ENCODE measurements at regions not wholly inside any gene's neighbourhood (a gene's known extent, or its start where the extent isn't known, plus 50 kb on each side); places are given as distances from the start of the nearest gene placed in this dataset.

DNA sequence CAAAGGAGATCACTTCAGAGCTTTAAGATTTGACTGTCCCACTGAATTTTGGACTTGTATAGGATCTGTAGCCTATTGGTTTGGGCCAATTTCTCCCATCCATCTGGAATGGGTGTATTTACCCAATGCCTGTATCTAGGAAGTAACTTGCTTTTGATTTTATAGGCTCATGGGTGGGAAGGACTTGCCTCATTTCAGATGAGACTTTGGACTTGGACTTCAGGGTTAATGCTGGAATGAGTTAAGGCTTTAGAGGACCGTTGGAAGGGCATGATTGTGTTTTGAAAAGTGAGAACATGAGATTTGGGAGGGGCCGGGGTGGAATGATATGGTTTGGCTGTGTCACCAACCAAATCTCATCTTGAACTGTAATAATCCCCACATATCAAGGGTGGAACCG, 73.8 kb downstream of the ZNF518B start:
- Histone ChIP-seq H2AK9ac (replicated peaks; ENCODE audit: low read depth, low read length, poor library complexity) (no peak overlapping the region), H2BK15ac (ENCODE audit: low read depth, low read length) (no peak overlapping the region), H3K4me2 (ENCODE audit: low read depth, low read length) (no peak overlapping the region), H3K9me3 (ENCODE audit: control insufficient read depth, insufficient read depth, low read length) (no peaks in the 10 kb centered on the region; the same call in 1 of the 2 replicates), H3K79me1 (ENCODE audit: low read depth in 1 of 2, low read length in 2 of 2) (no peaks in the 10 kb centered on the region), H4K5ac (ENCODE audit: low read depth, low read length) (no peak overlapping the region), H2BK20ac (ENCODE audit: low read depth, low read length) (no peak overlapping the region), H3K9ac (ENCODE audit: low read depth, low read length) (no peak overlapping the region), H2BK5ac (ENCODE audit: low read depth, low read length, poor library complexity, severe bottlenecking) (no peak overlapping the region), H3K14ac (replicated peaks; ENCODE audit: low read depth, low read length) (no peak overlapping the region), H4K91ac (ENCODE audit: insufficient read depth, low read depth, low read length) (no peak overlapping the region), H3K23ac (ENCODE audit: low read depth, low read length) (no peak overlapping the region), H3K27ac (ENCODE audit: insufficient read depth, low read length) (no peak overlapping the region), H3K27me3 (ENCODE audit: control insufficient read depth, insufficient read depth, low read length) (no peaks in the 10 kb centered on the region), H3K4ac (ENCODE audit: low read depth, low read length) (no peak overlapping the region), H3K9me1 (ENCODE audit: insufficient read depth, low read length) (no peaks in the 10 kb centered on the region), H3K36me3 (ENCODE audit: control insufficient read depth, insufficient read depth, low read length) (no peaks in the 10 kb centered on the region), H2AK5ac (ENCODE audit: low read depth, low read length) (no peak overlapping the region), H3K4me1 (ENCODE audit: control insufficient read depth, insufficient read depth, low read length) (no peaks in the 10 kb centered on the region), H3K56ac (ENCODE audit: extremely low read depth, insufficient read depth, low read length) (no peak overlapping the region), H3K4me3 (ENCODE audit: insufficient read depth, low read depth, low read length) (no peak overlapping the region), H4K20me1 (ENCODE audit: insufficient read depth, low read length) (no peaks in the 10 kb centered on the region), H2AFZ (replicated peaks; ENCODE audit: low read length, poor library complexity) (no peak overlapping the region), H4K8ac (ENCODE audit: low read depth in 2 of 2, low read length in 2 of 2) (no peak overlapping the region), H3K18ac (ENCODE audit: low read depth, low read length) (no peak overlapping the region), H2BK120ac (ENCODE audit: low read depth, low read length) (no peak overlapping the region)
- ChIA-PET POLR2A (ENCODE audit: unreplicated experiment) (no interaction called here), CTCF (no interaction called here)
- no CpG with 5 or more reads among the region's 3 CpGs for WGBS, 2 experiments (ENCODE audit: extremely low coverage in 2 of 2, insufficient read length in 1 of 2)
- dilution Hi-C loops (cut with HindIII; ENCODE audit: low sequenced_read_pairs, unreplicated experiment) (no loop called here), intact Hi-C loops (cut with micrococcal nuclease) (no loop called here), in situ Hi-C loops (cut with MboI; ENCODE audit: low sequenced_read_pairs) (no loop called here)
- DNase-seq (no peak), ATAC-seq (ENCODE audit: low read depth) (no peak)
- no TSS peak for BruUV-seq (replicated peaks)
- no peak for TF ChIP-seq RFX5 (IDR thresholded peaks at IDR 0.05; ENCODE audit: low read depth, low read length)
- no peak for TF ChIP-seq POLR2A (IDR thresholded peaks at IDR 0.05; ENCODE audit: low read depth, low read length)
- TF ChIP-seq MAZ (IDR thresholded peaks at IDR 0.05; ENCODE audit: borderline replicate concordance, low read depth, low read length) = no peak
- TF ChIP-seq NFE2L2 (IDR thresholded peaks at IDR 0.05; ENCODE audit: low read depth, low read length) = no peak
- TF ChIP-seq CEBPB (IDR thresholded peaks at IDR 0.05; ENCODE audit: low read depth, low read length) = no peak
- TF ChIP-seq RAD21 (IDR thresholded peaks at IDR 0.05; ENCODE audit: low read length) = no peak
- TF ChIP-seq FOS (IDR thresholded peaks at IDR 0.05; ENCODE audit: low read depth, low read length) = no peak
- TF ChIP-seq CHD1 (IDR thresholded peaks at IDR 0.05; ENCODE audit: low read depth, low read length) = no peak
- TF ChIP-seq RCOR1 (IDR thresholded peaks at IDR 0.05; ENCODE audit: insufficient replicate concordance, low read length) = no peak
- no peak for TF ChIP-seq MXI1 (IDR thresholded peaks at IDR 0.05; ENCODE audit: borderline replicate concordance, low read depth, low read length)
- TF ChIP-seq BHLHE40 (IDR thresholded peaks at IDR 0.05; ENCODE audit: low read depth, low read length) = no peak
- TF ChIP-seq, protein P1, sequence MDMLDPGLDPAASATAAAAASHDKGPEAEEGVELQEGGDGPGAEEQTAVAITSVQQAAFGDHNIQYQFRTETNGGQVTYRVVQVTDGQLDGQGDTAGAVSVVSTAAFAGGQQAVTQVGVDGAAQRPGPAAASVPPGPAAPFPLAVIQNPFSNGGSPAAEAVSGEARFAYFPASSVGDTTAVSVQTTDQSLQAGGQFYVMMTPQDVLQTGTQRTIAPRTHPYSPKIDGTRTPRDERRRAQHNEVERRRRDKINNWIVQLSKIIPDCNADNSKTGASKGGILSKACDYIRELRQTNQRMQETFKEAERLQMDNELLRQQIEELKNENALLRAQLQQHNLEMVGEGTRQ (IDR thresholded peaks at IDR 0.05; ENCODE audit: low read depth, low read length) = no peak
- TF ChIP-seq, protein P2, sequence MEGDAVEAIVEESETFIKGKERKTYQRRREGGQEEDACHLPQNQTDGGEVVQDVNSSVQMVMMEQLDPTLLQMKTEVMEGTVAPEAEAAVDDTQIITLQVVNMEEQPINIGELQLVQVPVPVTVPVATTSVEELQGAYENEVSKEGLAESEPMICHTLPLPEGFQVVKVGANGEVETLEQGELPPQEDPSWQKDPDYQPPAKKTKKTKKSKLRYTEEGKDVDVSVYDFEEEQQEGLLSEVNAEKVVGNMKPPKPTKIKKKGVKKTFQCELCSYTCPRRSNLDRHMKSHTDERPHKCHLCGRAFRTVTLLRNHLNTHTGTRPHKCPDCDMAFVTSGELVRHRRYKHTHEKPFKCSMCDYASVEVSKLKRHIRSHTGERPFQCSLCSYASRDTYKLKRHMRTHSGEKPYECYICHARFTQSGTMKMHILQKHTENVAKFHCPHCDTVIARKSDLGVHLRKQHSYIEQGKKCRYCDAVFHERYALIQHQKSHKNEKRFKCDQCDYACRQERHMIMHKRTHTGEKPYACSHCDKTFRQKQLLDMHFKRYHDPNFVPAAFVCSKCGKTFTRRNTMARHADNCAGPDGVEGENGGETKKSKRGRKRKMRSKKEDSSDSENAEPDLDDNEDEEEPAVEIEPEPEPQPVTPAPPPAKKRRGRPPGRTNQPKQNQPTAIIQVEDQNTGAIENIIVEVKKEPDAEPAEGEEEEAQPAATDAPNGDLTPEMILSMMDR (conservative IDR thresholded peaks at IDR 0.05; ENCODE audit: low read depth, low read length) = no peak
- TF ChIP-seq MAFK (IDR thresholded peaks at IDR 0.05; ENCODE audit: low read depth, low read length) = no peak
- TF ChIP-seq, protein P3, sequence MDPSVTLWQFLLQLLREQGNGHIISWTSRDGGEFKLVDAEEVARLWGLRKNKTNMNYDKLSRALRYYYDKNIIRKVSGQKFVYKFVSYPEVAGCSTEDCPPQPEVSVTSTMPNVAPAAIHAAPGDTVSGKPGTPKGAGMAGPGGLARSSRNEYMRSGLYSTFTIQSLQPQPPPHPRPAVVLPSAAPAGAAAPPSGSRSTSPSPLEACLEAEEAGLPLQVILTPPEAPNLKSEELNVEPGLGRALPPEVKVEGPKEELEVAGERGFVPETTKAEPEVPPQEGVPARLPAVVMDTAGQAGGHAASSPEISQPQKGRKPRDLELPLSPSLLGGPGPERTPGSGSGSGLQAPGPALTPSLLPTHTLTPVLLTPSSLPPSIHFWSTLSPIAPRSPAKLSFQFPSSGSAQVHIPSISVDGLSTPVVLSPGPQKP (IDR thresholded peaks at IDR 0.05; ENCODE audit: borderline replicate concordance, low read depth, low read length) = no peak
- TF ChIP-seq SMC3 (IDR thresholded peaks at IDR 0.05; ENCODE audit: low read depth, low read length) = no peak
